Left ventricle myocardium superior (tissue), 1 donor: ENCODE measurements at regions not wholly inside any gene's neighbourhood (a gene's known extent, or its start where the extent isn't known, plus 50 kb on each side); places are given as distances from the start of the nearest gene placed in this dataset.
A peak's percentile ranks its signal among the peaks of the same experiment; 100 is the strongest.

Experiments used
- ATAC-seq: fragments of 200-7000 bp; cut with Tn5 transposase; one replicate; pipeline ENCODE4 v1.9.1; 2020; ENCODE audit warnings: mild to moderate bottlenecking, moderate library complexity
- DNase-seq: peaks from one replicate; pipeline ENCODE4 v3.0.0-alpha.2; 2020
- intact Hi-C: fragments of 100-400 bp; cut with micrococcal nuclease; formaldehyde crosslinking; loops from one replicate; pipeline ENCODE4 v1.11.0; 2022
- donor health status: DM: no; HTN: yes; CAD: no; lungs with severe emphysema.

DNA sequence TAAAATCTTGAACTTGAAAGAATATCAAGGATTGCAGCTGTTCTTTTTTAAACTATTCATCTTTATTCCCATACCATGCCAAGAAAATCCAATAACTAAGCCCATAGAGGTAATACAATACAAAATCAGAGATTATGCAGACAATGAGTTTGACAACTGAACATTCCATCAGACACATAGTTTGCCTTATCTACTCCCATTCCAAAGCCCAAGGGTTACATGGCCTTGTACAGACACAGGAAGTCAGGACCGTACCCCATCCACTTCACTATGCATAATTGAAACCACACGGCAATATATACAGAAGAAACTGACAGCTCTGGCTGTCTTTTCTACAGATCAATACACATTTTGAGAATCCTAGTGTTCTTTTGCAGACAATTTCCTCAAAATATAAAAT lies 181.3 kb downstream of the TMX3 start:
- no peak for DNase-seq
- intact Hi-C loops, result no loop called here
- ATAC-seq, result no peak

DNA sequence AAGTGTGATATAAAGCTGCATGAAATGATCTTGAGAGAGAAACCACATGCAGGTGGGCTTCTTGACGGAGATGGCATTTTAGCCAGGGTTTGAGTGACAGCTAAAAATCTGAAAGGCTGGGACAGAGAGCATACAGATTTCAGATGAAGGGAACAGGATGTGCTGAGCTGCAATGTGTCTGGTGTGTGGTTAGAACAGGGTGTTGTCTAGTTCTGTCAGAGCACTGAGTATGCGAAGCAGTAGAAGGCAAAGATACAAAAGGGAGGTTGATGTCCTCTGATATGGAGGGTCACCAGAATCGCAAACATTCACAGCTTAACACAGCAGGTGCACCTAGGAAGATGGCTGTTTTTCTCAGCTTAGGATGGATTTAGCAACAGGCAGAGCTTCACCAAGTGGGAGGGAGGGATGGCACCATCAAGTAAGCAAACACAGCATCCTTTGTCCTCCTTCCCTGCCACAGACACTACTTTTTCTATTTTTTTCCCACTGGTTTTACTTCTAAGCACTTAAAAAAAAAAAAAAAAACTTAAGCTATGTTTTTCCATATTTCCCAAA lies 182.5 kb downstream of the TMX3 start:
- no peak for DNase-seq
- intact Hi-C loops, result no loop called here
- no peak for ATAC-seq

DNA sequence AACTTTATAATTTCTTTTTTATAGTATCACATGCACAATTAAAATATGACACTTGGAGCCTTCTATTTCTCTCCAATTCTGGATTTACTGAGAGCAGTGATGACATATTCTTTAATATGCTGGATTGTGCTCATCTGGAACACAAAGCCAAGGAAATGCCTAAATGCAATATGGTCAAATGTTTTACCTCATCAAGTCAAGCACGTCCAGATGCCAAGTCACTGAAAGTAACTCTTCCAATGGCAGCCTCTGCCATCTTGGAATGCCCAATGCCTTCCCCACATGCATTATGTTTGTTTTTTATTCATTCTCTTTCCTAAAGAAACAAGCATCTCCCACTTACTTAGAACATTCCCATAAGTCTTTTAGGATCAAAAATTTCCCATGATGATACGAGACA lies 189.8 kb downstream of the TMX3 start:
- DNase-seq (no peak), ATAC-seq (no peak)
- intact Hi-C loops, result no loop called here

DNA sequence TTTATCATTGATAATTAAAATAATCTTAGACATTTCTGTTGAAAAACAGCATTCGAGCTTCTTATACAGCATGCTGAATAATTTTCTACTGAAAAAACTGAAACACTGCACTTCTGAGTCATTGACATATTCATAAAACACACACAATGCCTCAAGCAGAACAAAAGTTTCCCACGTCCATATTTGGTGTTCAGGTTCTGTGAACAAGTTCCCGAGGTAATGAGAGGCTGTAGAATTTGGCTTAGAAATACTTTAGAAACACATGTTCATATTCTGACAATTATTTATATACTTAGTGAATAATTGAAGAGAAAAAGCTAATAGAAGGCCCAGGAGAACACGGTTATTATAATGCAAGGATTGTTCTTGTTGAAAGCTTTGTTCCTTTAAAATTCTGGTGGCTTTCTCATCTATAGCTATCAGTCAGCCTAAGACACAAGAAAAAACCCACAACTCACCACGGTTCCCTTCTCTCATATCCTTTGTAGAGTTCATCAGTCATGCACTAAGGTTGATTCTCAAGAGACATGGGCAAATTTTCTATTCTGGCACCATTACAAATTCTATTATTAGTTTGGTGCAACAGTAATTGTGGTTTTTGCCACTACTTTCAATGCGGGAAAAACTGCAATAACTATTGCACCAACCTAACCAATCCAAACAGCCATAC lies 194.4 kb downstream of the TMX3 start:
- no peak for DNase-seq
- ATAC-seq, result no peak
- intact Hi-C loops, result no loop called here

DNA sequence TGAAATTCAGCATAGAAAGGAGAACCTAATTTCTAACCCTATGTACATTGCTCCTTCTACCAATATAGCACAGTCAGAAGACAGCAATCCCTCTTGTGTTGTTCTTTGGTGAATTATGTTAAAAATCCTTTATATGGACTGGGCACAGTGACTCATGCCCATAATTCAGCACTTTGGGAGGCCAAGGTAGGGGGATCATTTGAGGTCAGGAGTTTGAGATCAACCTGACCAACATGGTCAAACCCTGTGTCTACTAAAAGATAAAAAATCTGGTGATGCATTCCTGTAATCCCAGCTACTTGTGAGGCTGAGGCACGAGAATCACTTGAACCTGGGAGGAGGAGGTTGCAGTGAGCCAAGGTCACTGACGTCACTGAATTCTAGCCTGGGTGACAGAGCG lies 195.6 kb downstream of the TMX3 start:
- ATAC-seq (no peak), DNase-seq (no peak)
- intact Hi-C loops, result no loop called here

DNA sequence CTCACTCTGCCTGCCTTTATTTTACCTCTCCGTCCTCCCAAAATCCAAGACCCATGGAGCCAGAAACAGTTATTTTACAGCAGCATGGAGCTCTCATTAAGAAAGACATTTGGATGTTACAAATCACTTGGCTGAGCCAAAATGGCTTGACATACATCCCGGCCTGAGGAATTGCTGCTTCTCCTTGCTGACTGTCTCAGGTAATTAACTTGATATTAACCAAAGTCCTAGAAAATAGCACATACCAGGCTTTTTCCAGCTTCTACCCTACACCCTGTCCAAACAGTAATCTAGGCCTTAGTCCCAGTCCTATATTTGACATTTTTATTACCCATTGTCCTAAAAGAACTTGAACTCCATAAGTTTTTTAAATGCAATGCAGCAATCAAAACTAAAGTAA lies 205.0 kb downstream of the TMX3 start:
- ATAC-seq (no peak), DNase-seq (no peak)
- intact Hi-C loops, result no loop called here

DNA sequence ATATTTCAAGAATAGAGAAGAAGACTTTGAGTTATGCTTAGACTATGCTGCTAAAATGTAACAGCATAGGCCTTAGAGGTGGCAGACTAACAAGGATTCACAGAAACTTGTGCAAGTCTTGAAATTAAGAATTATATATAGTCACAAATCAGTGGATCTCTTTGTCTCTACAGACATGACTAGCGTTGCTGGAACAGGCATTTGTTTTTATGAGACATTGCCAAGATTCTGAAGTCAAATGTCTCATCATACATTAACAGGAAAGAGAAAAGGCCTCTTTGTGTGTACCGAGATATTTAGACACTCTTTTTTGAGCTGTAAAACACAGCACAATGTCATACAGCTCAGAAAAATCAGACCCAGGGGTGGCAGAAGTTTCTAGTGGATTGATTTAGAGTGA lies 207.1 kb downstream of the TMX3 start:
- intact Hi-C loops, result no loop called here
- DNase-seq (no peak), ATAC-seq (no peak)

DNA sequence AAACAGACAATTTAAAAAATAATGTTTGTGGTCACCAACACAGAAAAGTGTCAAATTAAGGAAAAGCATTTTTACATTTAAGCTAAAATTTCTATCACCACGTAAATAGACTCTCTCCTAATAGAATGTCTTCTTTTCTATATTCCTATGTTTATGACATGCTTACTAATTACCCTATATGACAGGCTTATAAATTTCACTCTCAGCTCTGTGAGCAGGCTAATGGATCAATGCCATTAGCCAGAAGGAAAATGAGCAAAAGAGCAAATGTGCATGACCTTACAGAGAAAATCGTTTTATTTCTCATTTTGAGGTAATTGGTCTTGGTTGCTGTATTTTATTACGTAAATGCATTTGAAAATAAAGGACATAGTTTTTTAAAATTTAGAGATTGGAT lies 209.7 kb downstream of the TMX3 start:
- intact Hi-C loops, result no loop called here
- no peak for DNase-seq
- ATAC-seq, result no peak

DNA sequence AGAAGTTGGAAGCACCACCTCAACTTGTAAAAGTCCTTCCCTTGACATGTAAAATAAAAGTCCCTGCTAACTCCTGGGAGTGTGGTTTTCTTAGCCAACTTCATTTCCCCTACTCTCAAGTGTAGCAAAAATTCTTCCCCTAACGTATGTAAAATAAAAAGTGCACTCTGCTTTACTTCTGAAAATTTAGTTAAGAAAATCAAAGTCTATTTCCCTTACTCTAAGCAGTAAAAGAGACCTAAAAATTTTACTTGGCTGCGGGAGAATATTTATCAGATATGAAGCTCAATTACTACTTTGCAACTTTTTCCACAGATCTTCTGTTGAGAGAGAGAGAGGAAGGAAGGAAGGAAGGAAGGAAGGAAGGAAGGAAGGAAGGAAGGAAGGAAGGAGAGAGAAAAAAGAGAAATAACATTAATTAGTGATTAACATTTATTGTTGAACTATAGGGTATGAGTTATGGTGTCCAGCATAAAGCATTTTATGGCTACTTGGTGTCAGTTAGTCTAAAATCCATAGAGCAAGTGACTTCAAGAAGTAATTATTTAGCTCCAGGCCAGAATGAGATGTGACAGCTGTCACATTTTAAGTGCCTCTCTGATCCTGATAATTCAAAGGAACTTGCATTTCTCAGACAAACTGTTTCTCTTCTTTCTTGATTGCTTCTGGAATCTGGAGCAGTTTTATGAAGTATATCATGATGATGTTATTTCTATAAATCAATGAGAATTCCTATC lies 210.3 kb downstream of the TMX3 start:
- intact Hi-C loops, result no loop called here
- ATAC-seq (no peak), DNase-seq (no peak)

DNA sequence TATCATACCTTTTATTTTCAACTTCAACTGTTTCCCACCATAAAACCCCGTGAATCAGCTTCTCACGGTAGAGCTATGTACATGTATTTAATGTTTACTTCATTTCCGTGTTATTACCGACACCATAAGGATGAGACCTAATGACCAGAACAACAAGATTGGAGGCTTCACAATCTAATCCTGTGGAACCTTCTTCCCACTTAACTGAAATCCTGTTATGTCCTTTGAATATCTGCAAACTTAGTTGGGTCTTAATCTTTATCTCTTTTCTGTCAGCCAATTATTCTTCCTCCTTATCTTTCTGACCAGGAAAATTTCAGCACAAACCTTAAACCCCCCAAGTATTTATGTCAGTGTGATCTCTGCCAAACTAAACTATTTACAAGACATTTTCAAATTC lies 214.4 kb downstream of the TMX3 start:
- ATAC-seq, result no peak
- intact Hi-C loops, result no loop called here

DNA sequence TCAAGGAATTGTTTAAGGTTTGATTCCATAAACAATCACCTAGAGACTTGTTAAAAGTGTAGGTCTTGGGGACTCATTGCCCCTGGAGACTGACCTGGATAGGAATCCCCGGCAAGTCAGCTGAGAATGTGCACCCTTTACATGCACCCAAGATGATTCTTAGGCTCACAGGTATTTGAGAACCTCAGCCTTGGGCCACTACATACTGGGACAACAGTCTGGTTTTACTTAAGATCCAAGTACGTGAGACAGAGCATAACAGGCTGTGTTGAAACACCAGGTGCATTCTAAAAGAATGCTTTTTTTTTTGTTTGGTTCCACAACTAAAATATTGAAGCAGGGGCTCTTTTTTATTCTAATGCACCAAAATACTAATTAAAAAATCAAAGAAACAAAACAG lies 215.8 kb downstream of the TMX3 start:
- intact Hi-C loops, result no loop called here
- DNase-seq (no peak), ATAC-seq (no peak)

More for the DNA sequence above, 214.4 kb downstream of the TMX3 start:
- DNase-seq, result no peak

DNA sequence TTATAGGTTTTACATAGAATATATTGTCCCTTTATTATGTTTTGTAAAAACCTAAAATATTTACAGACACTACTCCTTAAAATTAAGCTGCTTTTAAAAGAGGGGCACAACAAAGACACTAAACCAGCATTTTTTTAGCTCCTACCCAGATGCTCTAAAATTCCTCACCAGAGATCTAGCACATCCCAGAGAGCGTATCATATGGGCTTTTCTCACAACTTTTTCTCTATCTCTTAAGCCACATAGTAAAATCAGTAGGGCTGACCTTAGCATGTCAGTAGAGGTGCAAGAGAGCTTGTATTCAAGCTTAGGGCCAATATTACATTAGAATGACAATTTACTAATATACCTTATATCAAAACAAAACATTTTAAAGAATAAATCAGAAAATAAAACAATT lies 216.3 kb downstream of the TMX3 start:
- DNase-seq (no peak), ATAC-seq (no peak)
- intact Hi-C loops, result no loop called here

DNA sequence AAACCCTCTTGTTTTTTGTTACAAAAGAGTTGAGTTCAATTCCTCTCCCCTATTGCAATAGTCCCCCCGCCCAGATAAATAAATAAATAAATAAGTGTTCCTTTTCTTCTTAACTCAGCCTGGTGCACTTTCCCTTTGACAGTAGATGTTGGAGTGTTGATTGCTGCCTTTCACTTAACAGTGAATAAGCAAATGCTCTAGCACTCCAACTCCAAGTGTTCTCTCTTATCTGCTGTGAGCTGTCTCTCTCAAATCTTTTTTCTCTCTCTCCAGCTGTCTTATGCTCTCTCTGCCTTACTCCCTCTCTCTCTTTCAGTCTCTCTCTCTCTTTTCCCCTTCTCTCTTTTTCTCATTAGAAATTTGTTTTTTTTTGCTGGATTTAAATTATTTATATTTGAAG lies 216.7 kb downstream of the TMX3 start:
- no peak for ATAC-seq
- intact Hi-C loops, result no loop called here
- DNase-seq, result no peak

DNA sequence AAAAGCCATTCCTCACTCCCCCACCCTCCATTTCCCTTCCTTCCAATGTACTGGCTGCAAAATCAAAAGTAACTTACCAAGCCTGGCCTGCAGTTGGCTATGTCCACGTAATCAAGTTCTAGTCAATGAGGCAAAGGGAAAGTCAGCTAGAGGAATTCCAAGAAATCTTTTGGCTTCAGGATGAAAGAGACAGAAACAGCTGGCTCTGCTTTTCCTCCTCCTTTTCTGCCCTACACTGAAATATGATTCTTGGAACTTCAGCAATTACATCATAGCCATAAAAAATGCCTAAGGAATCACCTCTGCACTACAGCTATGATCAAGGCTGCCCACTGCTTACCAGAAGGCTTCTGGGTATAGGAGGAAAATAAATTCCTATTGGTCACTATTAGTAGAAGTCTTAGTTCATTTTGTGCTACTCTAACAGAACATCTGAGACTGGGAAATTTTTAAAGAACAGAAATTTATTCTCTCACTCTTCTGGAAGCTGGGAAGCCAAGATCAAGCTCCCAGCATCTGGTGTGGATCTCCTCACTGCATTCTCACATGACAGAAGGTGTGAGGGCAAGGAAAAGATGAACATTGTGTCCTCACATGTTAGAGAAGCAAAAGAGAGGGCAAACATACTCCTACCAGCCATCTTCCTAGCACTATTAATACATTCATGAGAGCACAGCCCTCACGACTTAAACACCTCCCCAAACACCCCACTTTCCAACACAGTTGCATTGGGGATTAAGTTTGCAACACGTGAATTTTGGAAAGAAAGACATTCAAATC lies 219.9 kb downstream of the TMX3 start:
- intact Hi-C loops, result no loop called here
- DNase-seq (no peak), ATAC-seq (peak; percentile 74)

DNA sequence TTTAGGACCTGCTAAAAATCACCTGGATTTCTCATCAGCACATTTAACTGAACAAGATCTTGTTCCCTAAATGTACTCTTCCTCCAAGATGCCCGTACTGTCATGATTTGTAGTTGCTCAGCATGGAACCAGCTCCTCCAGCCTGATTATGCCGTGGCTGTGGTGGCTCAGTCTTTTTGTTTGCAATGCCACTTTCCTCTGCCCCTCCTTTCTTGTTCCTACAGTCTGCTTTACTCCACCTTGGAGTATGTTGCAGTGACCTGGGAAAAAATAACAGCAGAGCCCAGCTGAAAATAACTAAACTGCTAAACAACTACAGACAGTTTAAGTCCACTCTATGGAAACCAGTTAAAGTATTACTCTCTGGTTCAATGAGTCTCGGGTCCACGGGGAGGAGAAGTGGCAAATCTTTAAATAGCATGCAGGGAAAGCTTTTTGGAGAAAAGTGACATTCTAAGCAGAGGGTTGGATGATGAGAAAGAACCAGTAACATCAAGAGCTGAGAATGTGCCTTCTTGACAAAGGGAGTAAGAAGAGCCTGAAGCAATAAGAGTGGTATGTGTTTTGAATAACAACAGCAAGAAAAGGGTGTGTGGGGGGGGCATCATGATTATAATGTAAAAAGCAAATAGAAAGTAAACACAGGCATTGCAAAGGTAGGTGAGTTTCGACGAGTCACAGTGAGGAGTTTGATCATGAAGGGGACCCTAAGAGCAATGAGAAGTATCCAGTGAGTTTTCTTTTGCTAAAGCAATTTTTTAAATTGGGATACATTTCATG lies 225.7 kb downstream of the TMX3 start:
- ATAC-seq (no peak), DNase-seq (no peak)
- intact Hi-C loops, result no loop called here

DNA sequence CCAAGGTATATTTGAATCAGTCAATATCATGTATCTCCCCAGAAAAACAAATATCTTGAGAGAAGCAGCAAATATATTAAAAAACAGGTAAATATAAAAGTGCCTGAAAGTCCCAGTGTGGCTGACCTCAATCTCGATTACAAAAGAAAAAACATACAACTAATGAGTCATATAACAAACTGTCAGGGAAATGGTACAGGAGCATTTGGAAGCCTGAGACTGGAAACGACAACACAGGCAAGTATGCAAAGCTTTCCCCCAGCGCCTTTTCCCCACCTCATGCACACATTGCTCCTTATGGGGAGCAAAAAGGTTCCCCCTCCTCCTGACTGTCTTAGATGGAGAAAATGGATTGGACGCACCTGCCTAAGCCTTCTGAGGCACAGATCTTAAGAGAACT lies 230.7 kb downstream of the TMX3 start:
- no peak for ATAC-seq
- intact Hi-C loops, result no loop called here
- no peak for DNase-seq

DNA sequence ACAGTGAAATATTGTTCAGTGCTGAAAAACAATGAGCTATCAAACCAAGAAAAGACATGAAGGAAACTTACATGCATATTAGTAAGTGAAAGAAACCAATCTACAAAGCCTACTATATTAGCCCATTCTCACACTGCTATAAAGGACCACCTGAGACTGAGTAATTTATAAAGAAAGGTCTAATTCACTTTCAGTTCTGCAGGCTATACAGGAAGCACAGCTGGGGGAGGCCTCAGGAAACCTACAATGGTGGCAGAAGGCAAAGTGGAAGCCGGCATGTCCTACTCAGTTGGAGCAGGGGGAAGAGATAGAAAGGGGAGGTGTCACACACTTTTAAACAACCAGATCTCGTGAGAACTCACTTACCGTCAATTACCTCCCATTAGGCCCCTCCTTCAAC lies 232.1 kb downstream of the TMX3 start:
- no peak for DNase-seq
- intact Hi-C loops, result no loop called here
- no peak for ATAC-seq

DNA sequence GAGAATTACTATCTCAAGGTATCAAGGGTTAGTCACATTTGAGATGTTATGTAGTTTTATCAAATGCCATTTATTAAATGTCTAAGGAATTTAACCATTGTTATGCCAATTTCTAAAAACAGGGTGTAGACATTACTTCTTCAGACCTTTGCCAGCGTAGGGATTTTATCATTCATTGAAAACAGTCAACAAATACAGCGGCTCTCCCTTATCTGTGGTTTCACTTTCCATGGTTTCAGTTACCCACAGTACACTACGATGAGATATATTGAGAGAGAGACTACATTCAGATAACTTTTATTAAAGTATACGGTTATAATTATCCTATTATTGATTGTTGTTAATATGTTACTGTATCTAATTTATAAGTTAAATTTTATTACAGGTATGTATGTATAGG lies 234.7 kb downstream of the TMX3 start:
- ATAC-seq, result no peak
- intact Hi-C loops, result no loop called here
- DNase-seq, result no peak

DNA sequence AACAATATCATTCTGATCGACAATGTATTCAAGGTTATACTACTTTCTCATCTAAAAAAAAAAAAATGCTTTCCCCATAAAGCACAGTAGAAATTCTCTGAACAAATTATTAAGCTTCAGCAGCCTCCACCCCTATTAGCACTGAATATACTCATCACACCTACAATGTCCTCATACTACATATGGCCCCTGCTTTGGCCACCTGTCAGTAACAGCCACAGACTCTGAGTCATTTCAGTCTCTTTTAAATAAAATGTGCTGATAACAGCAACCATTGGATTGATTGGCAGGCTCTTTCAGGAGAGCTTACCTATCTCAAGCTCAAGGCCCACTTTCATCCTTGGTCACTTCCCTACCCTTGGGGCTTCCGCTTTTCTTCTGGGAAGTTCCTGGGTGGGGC lies 236.7 kb downstream of the TMX3 start:
- ATAC-seq (no peak), DNase-seq (no peak)
- intact Hi-C loops, result no loop called here

DNA sequence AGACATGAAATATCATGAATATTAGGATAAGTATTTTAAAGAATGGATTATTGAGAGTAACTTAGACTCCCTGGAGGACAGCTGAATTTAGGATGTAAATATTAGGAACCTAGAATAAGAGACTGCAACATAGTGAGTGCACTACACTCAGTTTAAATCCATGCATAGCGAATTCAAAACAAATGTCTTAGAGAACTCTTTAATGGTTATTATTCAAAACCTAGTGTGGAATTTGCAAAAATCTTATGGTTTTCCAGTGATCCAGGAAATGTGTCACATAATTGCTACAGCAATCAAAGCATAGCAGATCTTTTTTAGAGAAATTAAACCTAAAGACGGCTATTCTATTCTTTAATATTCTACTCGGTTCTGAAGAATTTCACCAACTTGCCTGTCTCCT lies 239.0 kb downstream of the TMX3 start:
- no peak for ATAC-seq
- intact Hi-C loops, result no loop called here
- DNase-seq, result no peak
